Aorta (tissue), 5 donors: ENCODE measurements at regions not wholly inside any gene's neighbourhood (a gene's known extent, or its start where the extent isn't known, plus 50 kb on each side); places are given as distances from the start of the nearest gene placed in this dataset.

ENCODE experiments used
- ATAC-seq: fragments of 200-7000 bp; cut with Tn5 transposase; one replicate; pipeline ENCODE4 v1.9.1; 2022; ENCODE audit warnings: moderate library complexity; ENCODE audit not compliant: low FRiP score
- DNase-seq, 2 donors: peaks; one replicate each; pipeline ENCODE4 v3.0.0-alpha.2; 2020
- H3K27ac ChIP-seq, 2 donors: one replicate each; pipeline ENCODE4 v1.5.1; 2013; ENCODE audit warnings: low read length in 2 of 2, mild to moderate bottlenecking in 2 of 2, moderate library complexity in 2 of 2, control low read depth in 1 of 2, inconsistent platforms in 1 of 2, low read depth in 1 of 2
- H3K27me3 ChIP-seq, 2 donors: one replicate each; pipeline ENCODE4 v1.6.1; 2013; ENCODE audit warnings: control low read depth in 1 of 2, low read length in 1 of 2, mild to moderate bottlenecking in 1 of 2, moderate library complexity in 1 of 2; ENCODE audit not compliant: insufficient read depth in 2 of 2, control insufficient read depth in 1 of 2
- H3K36me3 ChIP-seq, 2 donors: one replicate each; pipeline ENCODE4 v1.6.1; 2013; ENCODE audit warnings: control low read depth in 1 of 2, low read length in 1 of 2, mild to moderate bottlenecking in 1 of 2; ENCODE audit not compliant: insufficient read depth in 2 of 2, control insufficient read depth in 1 of 2
- H3K4me1 ChIP-seq, 2 donors: one replicate each; pipeline ENCODE4 v1.6.1; 2013; ENCODE audit warnings: low read length in 2 of 2, control low read depth in 1 of 2, mild to moderate bottlenecking in 1 of 2, moderate library complexity in 1 of 2; ENCODE audit not compliant: insufficient read depth in 2 of 2, control insufficient read depth in 1 of 2
- H3K4me3 ChIP-seq, 2 donors: one replicate each; pipeline ENCODE4 v1.5.1; 2013; ENCODE audit warnings: low read length in 2 of 2, control low read depth in 1 of 2, mild to moderate bottlenecking in 1 of 2
- H3K9me3 ChIP-seq: one replicate; pipeline ENCODE4 v1.6.1; 2013; ENCODE audit warnings: mild to moderate bottlenecking, low read length; ENCODE audit not compliant: control insufficient read depth
- intact Hi-C, 2 donors: fragments of 100-400 bp; cut with DNase I; formaldehyde crosslinking; loops; one replicate each; pipeline versions ENCODE4 v1.14.2 to v1.15.0; 2022
- donor health status: healthy with polysubstance abuse.
- donor health status: Bipolar disorder and iron deficiency.
- donor health status: DM: no; HTN: no; CAD: no.
- donor health status: DM: no; HTN: no; CAD: no.
- donor health status: DM: yes; HTN: yes; CAD: no.

GRCh38 chr1:95181096-95181495 is 52.9 kb upstream of the RWDD3 start:
- H3K36me3 ChIP-seq: peaks cover 2 to 3% of the 10 kb centered on the region in 2 donors
- H3K27me3 ChIP-seq: no peaks in the 10 kb centered on the region
- no peak overlapping the region for H3K27ac ChIP-seq
- peaks cover 0 to 2% of the 10 kb centered on the region in 2 donors for H3K4me1 ChIP-seq
- DNase-seq (no peak), ATAC-seq (no peak)
- H3K9me3 ChIP-seq: no peaks in the 10 kb centered on the region
- intact Hi-C loops: no loop called here
- no peak overlapping the region for H3K4me3 ChIP-seq

GRCh38 chr1:95183952-95184351 is 50.1 kb upstream of the RWDD3 start:
- intact Hi-C loops: no loop called here
- Histone ChIP-seq H3K27me3 (no peaks in the 10 kb centered on the region), H3K4me3 (no peak overlapping the region), H3K27ac (no peak overlapping the region), H3K4me1 (peaks cover 0 to 2% of the 10 kb centered on the region in 2 donors), H3K36me3 (peaks cover 2 to 3% of the 10 kb centered on the region in 2 donors), H3K9me3 (no peaks in the 10 kb centered on the region)
- ATAC-seq (no peak), DNase-seq (no peak)
